ENCODE measurements at regions not wholly inside any gene's neighbourhood (a gene's known extent, or its start where the extent isn't known, plus 50 kb on each side); places are given as distances from the start of the nearest gene placed in this dataset.

DNA sequence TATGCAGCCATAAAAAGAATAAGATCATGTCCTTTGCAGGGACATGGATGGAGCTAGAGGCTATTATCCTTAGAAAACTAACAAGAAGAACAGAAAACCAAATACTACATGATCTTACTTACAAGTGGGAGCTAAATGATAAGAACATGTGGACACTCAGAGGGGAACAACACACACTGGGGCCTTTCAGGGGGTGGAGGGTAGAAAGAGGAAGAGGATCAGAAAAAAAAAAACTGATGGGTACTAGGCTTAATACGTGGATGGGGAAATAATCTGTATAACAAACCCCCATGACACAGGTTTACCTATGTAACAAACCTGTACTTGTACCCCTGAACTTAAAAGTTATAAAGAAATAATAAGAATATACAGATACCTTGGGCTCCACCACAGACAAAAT is 514.2 kb downstream of the ARL4A start (continued):
- TF ChIP-seq REST (IDR thresholded peaks at IDR 0.05; ENCODE audit: unreplicated experiment) (no peak), NANOG (IDR thresholded peaks at IDR 0.05; ENCODE audit: borderline replicate concordance) (no peak)
- TF ChIP-seq, protein P1, sequence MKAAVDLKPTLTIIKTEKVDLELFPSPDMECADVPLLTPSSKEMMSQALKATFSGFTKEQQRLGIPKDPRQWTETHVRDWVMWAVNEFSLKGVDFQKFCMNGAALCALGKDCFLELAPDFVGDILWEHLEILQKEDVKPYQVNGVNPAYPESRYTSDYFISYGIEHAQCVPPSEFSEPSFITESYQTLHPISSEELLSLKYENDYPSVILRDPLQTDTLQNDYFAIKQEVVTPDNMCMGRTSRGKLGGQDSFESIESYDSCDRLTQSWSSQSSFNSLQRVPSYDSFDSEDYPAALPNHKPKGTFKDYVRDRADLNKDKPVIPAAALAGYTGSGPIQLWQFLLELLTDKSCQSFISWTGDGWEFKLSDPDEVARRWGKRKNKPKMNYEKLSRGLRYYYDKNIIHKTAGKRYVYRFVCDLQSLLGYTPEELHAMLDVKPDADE (IDR thresholded peaks at IDR 0.05) = no peak

DNA sequence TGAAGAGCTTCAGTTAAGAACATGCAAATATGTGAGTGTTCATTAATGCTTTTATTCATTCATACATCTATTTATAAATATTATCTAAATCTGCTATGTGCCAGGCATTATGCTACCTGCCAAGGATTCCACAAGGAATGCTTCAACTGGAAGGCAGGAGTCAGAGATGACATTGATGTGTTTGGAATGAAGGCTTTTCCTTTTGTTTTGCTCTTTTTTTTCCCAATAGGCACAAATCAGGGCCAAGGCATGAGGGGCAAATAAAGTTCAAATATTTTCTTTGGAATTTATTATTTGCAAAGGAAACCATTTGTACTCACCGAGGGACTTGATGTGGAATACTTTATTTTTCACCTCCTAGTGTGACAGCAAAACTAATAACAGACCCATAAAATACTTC is 530.3 kb downstream of the ARL4A start:
- H3K36me3 ChIP-seq (ENCODE audit: insufficient read depth) = no peaks in the 10 kb centered on the region
- Mint-ChIP-seq H3K27ac (no peak overlapping the region), H3K4me3 (no peak overlapping the region), H3K36me3 (ENCODE audit: low read depth) (no peaks in the 10 kb centered on the region), H3K27me3 (ENCODE audit: insufficient read depth, low read depth, poor library complexity) (no peaks in the 10 kb centered on the region), H3K9me3 (no peaks in the 10 kb centered on the region; the same call in 1 of the 3 replicates), H3K4me1 (no peaks in the 10 kb centered on the region)
- no peak overlapping the region for H3K27ac ChIP-seq (ENCODE audit: low read depth)
- no peaks in the 10 kb centered on the region for H3F3A ChIP-seq (replicated peaks; ENCODE audit: low read depth)
- no peak overlapping the region for H2AFZ ChIP-seq
- no peak overlapping the region for H3K4me3 ChIP-seq
- no peaks in the 10 kb centered on the region for H4K20me1 ChIP-seq (replicated peaks; ENCODE audit: insufficient read depth)
- H3K27me3 ChIP-seq (ENCODE audit: insufficient read depth) = no peaks in the 10 kb centered on the region
- H3K79me2 ChIP-seq (replicated peaks; ENCODE audit: insufficient read depth) = no peaks in the 10 kb centered on the region
- H3K9me2 ChIP-seq (ENCODE audit: insufficient read depth) = no peaks in the 10 kb centered on the region
- TF ChIP-seq JUNB (IDR thresholded peaks at IDR 0.05; ENCODE audit: unreplicated experiment) (no peak), EZH2 (IDR thresholded peaks at IDR 0.05; ENCODE audit: low read depth, unreplicated experiment) (no peak), NANOG (IDR thresholded peaks at IDR 0.05; ENCODE audit: borderline replicate concordance) (no peak)
- H3K4me1 ChIP-seq (ENCODE audit: insufficient read depth) = no peaks in the 10 kb centered on the region
- H3K4me2 ChIP-seq = no peak overlapping the region
- DNase-seq (ENCODE audit: low spot score) = no peak
- no peak for ATAC-seq

- Histone ChIP-seq H3K27me3 (ENCODE audit: insufficient read depth) (no peaks in the 10 kb centered on the region), H3K4me2 (no peak overlapping the region), H3F3A (replicated peaks; ENCODE audit: low read depth) (no peaks in the 10 kb centered on the region), H3K36me3 (ENCODE audit: insufficient read depth) (no peaks in the 10 kb centered on the region), H4K20me1 (replicated peaks; ENCODE audit: insufficient read depth) (no peaks in the 10 kb centered on the region), H3K27ac (ENCODE audit: low read depth) (no peak overlapping the region), H3K4me1 (ENCODE audit: insufficient read depth) (no peaks in the 10 kb centered on the region), H3K9me2 (ENCODE audit: insufficient read depth) (0 out of 2 replicates have a peak, but pooled peaks cover 3% of the 10 kb centered on the region), H3K79me2 (replicated peaks; ENCODE audit: insufficient read depth) (no peaks in the 10 kb centered on the region), H2AFZ (no peak overlapping the region), H3K4me3 (no peak overlapping the region)
- no peak overlapping the region for H3K27ac Mint-ChIP-seq
- DNase-seq (ENCODE audit: low spot score) (no peak), ATAC-seq (no peak)
- peaks cover 2% of the 10 kb centered on the region for H3K27me3 Mint-ChIP-seq (ENCODE audit: insufficient read depth, low read depth, poor library complexity)
- H3K9me3 Mint-ChIP-seq = no peaks in the 10 kb centered on the region; the same call in 1 of the 3 replicates
- H3K36me3 Mint-ChIP-seq (ENCODE audit: low read depth) = no peaks in the 10 kb centered on the region
- H3K4me3 Mint-ChIP-seq = no peak overlapping the region
- no peaks in the 10 kb centered on the region for H3K4me1 Mint-ChIP-seq
- TF ChIP-seq REST (IDR thresholded peaks at IDR 0.05; ENCODE audit: unreplicated experiment) = no peak
- TF ChIP-seq EZH2 (IDR thresholded peaks at IDR 0.05; ENCODE audit: low read depth, unreplicated experiment) = no peak
- TF ChIP-seq NANOG (IDR thresholded peaks at IDR 0.05; ENCODE audit: borderline replicate concordance) = no peak
- TF ChIP-seq STAT1 (IDR thresholded peaks at IDR 0.05; ENCODE audit: unreplicated experiment) = no peak
- no peak for TF ChIP-seq CREB1 (CRISPR knock-in tag; IDR thresholded peaks at IDR 0.05; ENCODE audit: low read depth)
- TF ChIP-seq EZH2phosphoT487 (IDR thresholded peaks at IDR 0.05; ENCODE audit: unreplicated experiment) = no peak
- no peak for TF ChIP-seq ZNF331 (CRISPR knock-in tag; IDR thresholded peaks at IDR 0.05; ENCODE audit: low read depth)
- no peak for TF ChIP-seq ZNF114 (CRISPR knock-in tag; IDR thresholded peaks at IDR 0.05)
These were observed 537.6 kb downstream of the ARL4A start for GRCh38 chr7:13225068-13225467.

Data from GM23338 (cell line).